GM13977 (cell line): ENCODE measurements at regions not wholly inside any gene's neighbourhood (a gene's known extent, or its start where the extent isn't known, plus 50 kb on each side); places are given as distances from the start of the nearest gene placed in this dataset.

Source experiments
- DNase-seq: peaks from one replicate; pipeline ENCODE4 v3.0.0; 2012; ENCODE audit warnings: low spot score
- CTCF ChIP-seq: IDR thresholded peaks from 2 replicates; pipeline ENCODE4 v1.5.1; 2012; ENCODE audit warnings: mild to moderate bottlenecking, control low read depth; ENCODE audit not compliant: insufficient read depth; ENCODE audit errors: extremely low read depth, missing control alignments
- in situ Hi-C: fragments of 300-500 bp; cut with MboI; formaldehyde crosslinking; loops from one replicate; pipeline ENCODE4 v1.12.0; 2022; ENCODE audit warnings: low sequenced_read_pairs, low pct_unique_long_range_greater_than_20kb, mixed read lengths, inconsistent platforms; ENCODE audit not compliant: unreplicated experiment

- in situ Hi-C loops, result no loop called here
- no peak for DNase-seq
- no peak for TF ChIP-seq CTCF
Observed at GRCh38 chr4:143046454-143046853, 138.3 kb upstream of the USP38 start.

- in situ Hi-C loops, result no loop called here
Observed at GRCh38 chr4:143046906-143047305, 137.8 kb upstream of the USP38 start.

GRCh38 chr4:143054971-143055370 is 129.7 kb upstream of the USP38 start:
- TF ChIP-seq CTCF, result no peak
- in situ Hi-C loops, result no loop called here

More at GRCh38 chr4:143046906-143047305, 137.8 kb upstream of the USP38 start:
- no peak for DNase-seq
- TF ChIP-seq CTCF, result no peak

GRCh38 chr4:143055997-143056396 is 128.7 kb upstream of the USP38 start:
- DNase-seq, result no peak
- in situ Hi-C loops, result no loop called here
- no peak for TF ChIP-seq CTCF

More at GRCh38 chr4:143054971-143055370, 129.7 kb upstream of the USP38 start:
- no peak for DNase-seq

- TF ChIP-seq CTCF, result no peak
- no peak for DNase-seq
- in situ Hi-C loops, result no loop called here
Observed at GRCh38 chr4:143071351-143071750, 113.4 kb upstream of the USP38 start.

- no peak for TF ChIP-seq CTCF
- no peak for DNase-seq
- in situ Hi-C loops, result no loop called here
Observed at GRCh38 chr4:143076723-143077122, 108.0 kb upstream of the USP38 start.

- no peak for DNase-seq
- in situ Hi-C loops, result no loop called here
- TF ChIP-seq CTCF, result no peak
Observed at GRCh38 chr4:143082701-143083100, 102.0 kb upstream of the USP38 start.
